Thoracic aorta (tissue), 2 donors: ENCODE measurements at regions not wholly inside any gene's neighbourhood (a gene's known extent, or its start where the extent isn't known, plus 50 kb on each side); places are given as distances from the start of the nearest gene placed in this dataset.
"Not testable (repeated sequence)": the region's sequence is repeated elsewhere in the genome, so short reads cannot be mapped to it uniquely, and the experiment has no call there.

ENCODE experiments used
- ATAC-seq: fragments of 150-250 bp; one replicate; pipeline ENCODE4 v1.8.0; 2017; ENCODE audit warnings: low read depth; ENCODE audit not compliant: insufficient number of reproducible peaks, low FRiP score
- DNase-seq: peaks from one replicate; pipeline ENCODE4 v3.0.0-alpha.2; 2020; ENCODE audit warnings: low spot score
- H3K27ac ChIP-seq, 2 donors: fragments of 200-600 bp; sonication (generic); 1 replicate in 1 of 2; 2 replicates in 1 of 2; pipeline ENCODE4 v1.5.1; 2016; ENCODE audit warnings: mild to moderate bottlenecking in 2 of 2, moderate library complexity in 2 of 2
- H3K27me3 ChIP-seq: fragments of 200-600 bp; sonication (generic); replicated peaks from 2 replicates; pipeline ENCODE4 v1.6.0; 2016; ENCODE audit warnings: mild to moderate bottlenecking; ENCODE audit not compliant: insufficient read depth
- H3K36me3 ChIP-seq: fragments of 200-600 bp; sonication (generic); one replicate; pipeline ENCODE4 v1.5.1; 2016
- H3K4me1 ChIP-seq, 2 donors: fragments of 200-600 bp; sonication (generic); 1 replicate in 1 of 2; 2 replicates in 1 of 2; pipeline versions ENCODE4 v1.5.1 to v1.6.0; 2016; ENCODE audit warnings: low read depth in 2 of 2, mild to moderate bottlenecking in 1 of 2; ENCODE audit not compliant: control insufficient read depth in 1 of 2
- H3K4me3 ChIP-seq: fragments of 200-600 bp; sonication (generic); 2 replicates; pipeline ENCODE4 v1.5.1; 2016; ENCODE audit warnings: mild to moderate bottlenecking
- H3K9me3 ChIP-seq: fragments of 200-600 bp; sonication (generic); 2 replicates; pipeline ENCODE4 v1.5.1; 2016

GRCh38 chr21:6133852-6134630, 4387.3 kb upstream of the TPTE start:
- not testable (repeated sequence) for H3K9me3 ChIP-seq, DNase-seq

GRCh38 chr21:6136732-6137131, 4384.7 kb upstream of the TPTE start:
- ATAC-seq, H3K4me1 ChIP-seq, H3K4me3 ChIP-seq, H3K27me3 ChIP-seq, H3K9me3 ChIP-seq, H3K27ac ChIP-seq, DNase-seq, H3K36me3 ChIP-seq: not testable (repeated sequence)

More at GRCh38 chr21:6133852-6134630, 4387.3 kb upstream of the TPTE start:
- H3K4me3 ChIP-seq, H3K27me3 ChIP-seq, H3K4me1 ChIP-seq, ATAC-seq, H3K27ac ChIP-seq, H3K36me3 ChIP-seq: not testable (repeated sequence)

DNA sequence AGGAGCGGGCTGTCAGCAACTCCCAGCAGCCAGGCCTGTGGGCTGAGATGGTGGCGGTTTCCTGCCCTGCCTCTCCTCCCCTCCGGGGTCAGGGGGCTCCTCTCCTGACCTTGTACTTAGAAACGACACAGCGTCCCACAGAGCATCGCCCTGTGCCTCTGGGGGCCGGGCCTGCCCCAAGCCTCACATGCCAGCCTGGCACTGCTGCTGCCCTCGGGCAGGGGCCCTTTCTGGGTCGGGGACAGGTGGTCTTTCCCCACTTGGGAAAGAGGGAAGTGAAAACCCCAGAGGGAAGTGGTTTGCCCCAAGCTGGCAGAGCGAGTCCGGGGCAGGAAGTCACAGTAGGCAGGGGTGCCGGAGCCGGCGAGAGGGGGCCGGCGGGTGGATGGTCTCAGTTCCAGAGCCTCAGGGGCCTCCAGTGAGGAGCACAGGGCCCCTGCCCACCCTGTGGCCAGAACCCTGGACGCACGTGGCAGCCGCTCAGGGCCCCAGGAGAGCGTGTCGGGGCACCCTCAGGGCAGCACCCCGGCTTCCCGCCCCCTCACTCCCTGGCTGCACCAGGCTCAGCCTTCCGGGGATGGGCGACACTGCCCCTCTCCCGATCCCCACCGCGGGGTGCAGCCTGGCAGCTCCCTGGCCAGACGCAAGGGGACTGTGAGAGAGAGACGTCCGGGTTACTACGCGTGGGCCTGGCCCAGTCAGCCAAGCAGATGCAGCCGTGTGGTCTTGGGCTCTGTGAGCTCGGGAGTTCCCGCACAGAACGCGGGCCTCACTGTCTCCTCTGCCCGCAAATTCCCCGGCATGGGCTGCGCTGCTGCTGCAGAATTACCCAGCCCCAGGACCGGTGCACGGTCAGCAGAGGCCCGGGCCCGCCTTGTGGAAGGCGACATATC, 4382.9 kb upstream of the TPTE start:
- not testable (repeated sequence) for H3K4me1 ChIP-seq, H3K36me3 ChIP-seq, H3K27ac ChIP-seq, H3K4me3 ChIP-seq, H3K9me3 ChIP-seq, ATAC-seq, H3K27me3 ChIP-seq, DNase-seq

DNA sequence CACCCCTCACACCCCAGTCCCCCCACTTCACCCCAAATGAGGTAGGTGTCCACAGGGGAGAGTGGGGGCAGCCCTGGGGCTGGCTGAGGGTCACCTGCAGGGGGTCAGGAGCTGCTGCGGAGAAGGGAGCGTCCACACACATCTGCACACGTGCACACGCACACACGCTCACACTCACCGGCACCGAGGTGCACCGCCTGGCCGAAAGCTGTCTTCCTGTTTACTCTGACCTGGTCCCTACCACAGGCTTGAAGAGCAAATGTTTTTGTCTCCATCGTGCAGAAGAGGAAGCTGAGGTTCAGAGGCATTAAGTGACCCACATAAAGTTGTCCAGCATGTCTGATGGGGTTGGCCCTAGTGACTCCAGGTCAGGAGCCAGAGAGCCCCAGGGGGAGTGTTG, 4382.1 kb upstream of the TPTE start:
- DNase-seq, H3K36me3 ChIP-seq, H3K4me3 ChIP-seq, ATAC-seq, H3K27ac ChIP-seq, H3K9me3 ChIP-seq, H3K27me3 ChIP-seq, H3K4me1 ChIP-seq: not testable (repeated sequence)

DNA sequence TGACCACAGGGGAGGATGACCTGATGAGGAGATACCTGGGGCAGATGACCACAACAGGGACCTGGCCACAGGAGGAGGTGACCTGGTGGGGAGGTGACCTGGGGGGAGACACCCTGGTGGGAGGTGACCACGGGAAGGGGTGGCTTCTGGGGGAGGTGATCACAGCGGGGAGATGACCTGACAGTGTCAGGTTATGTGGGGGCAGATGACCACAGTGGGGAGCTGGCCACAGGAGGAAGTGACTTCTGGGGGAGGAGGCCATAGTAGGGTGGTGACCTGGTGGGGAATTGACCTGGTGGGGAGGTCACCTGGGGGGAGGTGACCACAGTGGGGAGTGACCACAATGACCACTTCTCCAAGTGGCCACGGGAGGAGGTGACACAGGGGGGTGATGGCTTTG, 4381.5 kb upstream of the TPTE start:
- H3K4me1 ChIP-seq = not testable (repeated sequence)

DNA sequence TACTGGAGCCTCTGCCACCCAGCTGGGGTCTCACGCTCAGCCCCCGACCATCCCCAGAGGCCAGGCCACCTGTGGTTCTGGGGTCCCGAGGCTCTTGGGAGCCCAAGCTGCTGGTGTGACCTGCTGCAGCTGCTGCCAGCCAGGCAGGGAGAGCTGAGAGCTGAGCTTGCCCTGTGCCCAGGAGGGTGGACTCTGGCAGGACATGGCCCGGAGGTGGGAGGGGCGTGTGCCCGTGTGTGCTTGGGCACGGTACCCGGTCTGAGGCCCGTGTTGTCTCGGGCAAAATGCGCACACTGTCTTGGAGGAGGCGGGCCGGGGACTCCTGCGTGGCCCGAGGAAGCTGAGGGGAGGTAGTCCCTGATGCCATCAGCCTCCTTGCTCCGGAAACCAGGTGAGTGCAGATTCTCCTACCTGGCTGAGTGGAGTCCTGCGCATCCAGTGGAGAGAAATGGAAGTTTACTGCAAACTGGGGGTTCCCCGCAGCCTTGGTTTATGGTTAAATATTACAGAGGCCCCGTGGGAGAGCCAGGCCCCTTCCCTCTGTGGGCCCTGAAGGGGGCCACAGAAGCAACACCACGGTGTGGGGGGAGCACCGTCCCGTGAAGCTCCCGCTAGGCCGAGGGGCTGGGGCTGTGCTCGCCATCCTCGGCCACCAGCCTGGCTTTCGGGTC, 4380.8 kb upstream of the TPTE start:
- H3K27me3 ChIP-seq, H3K36me3 ChIP-seq, ATAC-seq, H3K9me3 ChIP-seq, H3K4me1 ChIP-seq, H3K27ac ChIP-seq, H3K4me3 ChIP-seq, DNase-seq: not testable (repeated sequence)

More for the DNA sequence above, 4381.5 kb upstream of the TPTE start:
- not testable (repeated sequence) for H3K36me3 ChIP-seq, ATAC-seq, H3K4me3 ChIP-seq, H3K27ac ChIP-seq, H3K9me3 ChIP-seq, H3K27me3 ChIP-seq, DNase-seq

DNA sequence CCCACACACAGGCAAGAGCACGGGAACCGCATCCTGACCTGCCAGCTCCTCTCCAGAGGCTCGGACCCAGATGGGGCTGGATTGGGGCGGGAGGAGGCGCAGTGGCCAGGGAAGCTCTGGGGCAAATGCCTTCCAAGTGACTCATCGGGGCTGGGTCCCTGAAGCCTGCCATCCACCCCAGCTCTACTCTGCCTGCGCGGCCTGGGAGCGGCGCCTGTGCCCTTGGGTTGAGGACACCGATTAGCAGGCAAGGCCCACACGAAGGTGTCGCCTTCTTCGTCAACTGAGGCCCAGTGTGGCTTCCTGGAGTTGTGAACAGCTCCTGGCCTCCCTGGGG, 4380.3 kb upstream of the TPTE start:
- H3K27me3 ChIP-seq, H3K36me3 ChIP-seq, ATAC-seq, H3K4me3 ChIP-seq, H3K4me1 ChIP-seq, H3K9me3 ChIP-seq, DNase-seq, H3K27ac ChIP-seq: not testable (repeated sequence)

GRCh38 chr21:6153154-6153553, 4368.2 kb upstream of the TPTE start:
- not testable (repeated sequence) for ATAC-seq

DNA sequence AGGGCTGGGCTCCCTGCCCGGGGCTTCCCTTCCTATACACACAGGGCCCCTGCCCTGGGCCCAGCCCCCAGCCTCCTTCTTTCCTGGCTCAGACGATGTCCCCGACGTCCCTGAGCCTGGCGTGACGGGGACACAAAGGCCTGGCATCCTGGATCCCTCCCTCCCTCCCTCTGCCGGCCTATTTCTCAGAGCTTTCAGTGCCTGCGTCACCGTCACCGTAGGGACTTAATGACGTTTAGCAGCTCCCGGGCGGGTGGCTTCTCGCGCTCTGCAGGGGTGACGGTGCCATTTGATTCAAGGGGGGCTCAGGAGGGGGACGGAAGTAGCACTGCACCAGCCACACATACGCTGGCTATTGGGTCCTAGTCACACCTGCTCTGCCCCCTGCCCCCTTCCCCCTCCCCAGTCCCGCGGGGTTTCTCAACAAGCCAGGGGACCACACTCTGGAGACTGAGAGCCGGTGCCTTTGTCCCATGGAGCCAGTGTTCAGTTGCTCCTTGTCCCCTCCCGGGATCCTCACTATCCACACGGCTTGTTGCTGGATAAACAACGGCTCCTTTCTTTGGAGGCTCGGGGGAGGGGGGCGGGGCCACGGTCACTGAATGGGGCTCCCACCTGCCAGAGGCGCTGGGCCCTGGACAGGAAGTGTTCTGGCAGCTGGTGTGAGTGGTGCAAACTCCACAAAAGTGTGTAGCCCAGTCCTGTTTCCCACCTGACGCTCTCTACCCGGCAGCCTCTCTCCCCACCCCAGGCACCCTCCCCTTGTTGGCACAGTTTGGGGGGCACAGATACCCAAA, 4366.7 kb upstream of the TPTE start:
- DNase-seq, H3K27me3 ChIP-seq, H3K4me1 ChIP-seq, H3K4me3 ChIP-seq, H3K9me3 ChIP-seq, ATAC-seq, H3K27ac ChIP-seq, H3K36me3 ChIP-seq: not testable (repeated sequence)

More at GRCh38 chr21:6153154-6153553, 4368.2 kb upstream of the TPTE start:
- not testable (repeated sequence) for H3K9me3 ChIP-seq, H3K27me3 ChIP-seq, H3K4me1 ChIP-seq, H3K27ac ChIP-seq, H3K36me3 ChIP-seq, H3K4me3 ChIP-seq, DNase-seq

GRCh38 chr21:6156712-6157389, 4364.5 kb upstream of the TPTE start:
- not testable (repeated sequence) for H3K36me3 ChIP-seq, ATAC-seq, DNase-seq, H3K27me3 ChIP-seq, H3K27ac ChIP-seq, H3K9me3 ChIP-seq, H3K4me1 ChIP-seq, H3K4me3 ChIP-seq

DNA sequence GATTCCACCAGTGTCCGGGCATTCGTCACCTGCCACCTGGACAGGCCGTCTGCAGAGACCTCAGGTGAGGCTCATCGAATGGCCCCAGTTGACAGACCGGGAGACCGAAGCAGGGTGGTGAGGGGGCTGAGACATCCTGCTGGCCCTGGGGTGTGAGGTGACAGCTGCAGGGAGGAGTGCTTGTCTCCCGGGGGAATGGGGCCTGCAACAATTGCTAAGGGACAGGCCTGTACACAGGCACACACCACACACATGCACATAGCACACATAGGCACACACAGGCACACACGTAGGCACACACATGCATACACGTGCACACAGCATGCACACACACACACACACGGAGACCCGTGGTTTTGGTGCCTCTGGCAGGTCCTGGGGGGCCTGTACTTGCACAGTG, 4363.9 kb upstream of the TPTE start:
- not testable (repeated sequence) for H3K36me3 ChIP-seq, ATAC-seq, H3K9me3 ChIP-seq, H3K4me3 ChIP-seq, DNase-seq, H3K27ac ChIP-seq, H3K4me1 ChIP-seq, H3K27me3 ChIP-seq
